K562 (cell line): ENCODE measurements at regions not wholly inside any gene's neighbourhood (a gene's known extent, or its start where the extent isn't known, plus 50 kb on each side); places are given as distances from the start of the nearest gene placed in this dataset.

Experiments
- KAT8 ChIP-seq: fragments of 450-650 bp; IDR thresholded peaks from 2 replicates; pipeline ENCODE4 v1.6.1; 2016; ENCODE audit warnings: low read depth, mild to moderate bottlenecking
- LCOR ChIP-seq: sonication (generic); formaldehyde crosslinking; IDR thresholded peaks from 2 replicates; pipeline ENCODE4 v1.8.0; 2022; ENCODE audit warnings: mild to moderate bottlenecking, missing genetic modification reagents
- MCM5 ChIP-seq: fragments of 450-650 bp; IDR thresholded peaks from 2 replicates; pipeline ENCODE4 v1.6.1; 2016; ENCODE audit warnings: low read depth
- MIER1 ChIP-seq: fragments of 450-650 bp; IDR thresholded peaks from 2 replicates; pipeline ENCODE4 v1.6.1; 2016; ENCODE audit warnings: antibody characterized with exemption, mild to moderate bottlenecking, low read depth
- PHF20 ChIP-seq: fragments of 450-650 bp; IDR thresholded peaks from 2 replicates; pipeline ENCODE4 v1.6.1; 2018; ENCODE audit not compliant: partially characterized antibody
- POLR2AphosphoS5 ChIP-seq: IDR thresholded peaks from 2 replicates; pipeline ENCODE4 v1.6.1; 2011; ENCODE audit warnings: mild to moderate bottlenecking, low read depth, low read length, moderate library complexity; ENCODE audit not compliant: control insufficient read depth, insufficient read depth
- ZNF707 ChIP-seq: fragments of 250-450 bp; sonication (Bioruptor Pico); conservative IDR thresholded peaks from 2 replicates; pipeline ENCODE4 v1.8.0; 2022; ENCODE audit warnings: inconsistent platforms, mild to moderate bottlenecking, moderate library complexity
- TF ChIP-seq, protein P1 (sequence below): fragments of 250-450 bp; sonication (Bioruptor Pico); IDR thresholded peaks from 2 replicates; pipeline ENCODE4 v1.4.0; 2020; ENCODE audit warnings: mild to moderate bottlenecking, moderate library complexity
- TF ChIP-seq, protein P2 (sequence below): fragments of 250-450 bp; sonication (Bioruptor Pico); IDR thresholded peaks from 2 replicates; pipeline ENCODE4 v1.8.0; 2022; ENCODE audit warnings: inconsistent platforms, mild to moderate bottlenecking, moderate library complexity, borderline replicate concordance
- TF ChIP-seq, protein P3 (sequence below): fragments of 250-450 bp; sonication (Bioruptor Pico); IDR thresholded peaks from 2 replicates; pipeline ENCODE4 v1.5.0; 2021

DNA sequence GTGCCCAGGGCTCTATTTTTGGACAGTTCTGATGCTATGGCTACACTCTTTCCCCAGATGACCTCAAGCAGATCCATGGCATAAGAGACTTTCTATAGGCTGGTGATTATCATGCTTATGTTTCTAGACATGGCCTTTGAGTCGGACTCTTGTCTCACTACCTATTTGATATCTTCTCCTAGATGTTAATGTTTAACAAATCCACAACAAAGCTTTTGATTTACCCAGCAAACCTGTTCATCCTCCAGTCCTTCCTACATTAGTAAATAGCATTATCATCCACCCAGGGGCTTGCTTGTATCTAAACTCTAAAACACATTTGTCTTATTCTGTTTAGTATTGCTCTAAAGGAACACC is 188.7 kb downstream of the CSNK2A3 start (continued):
- TF ChIP-seq, protein P1, sequence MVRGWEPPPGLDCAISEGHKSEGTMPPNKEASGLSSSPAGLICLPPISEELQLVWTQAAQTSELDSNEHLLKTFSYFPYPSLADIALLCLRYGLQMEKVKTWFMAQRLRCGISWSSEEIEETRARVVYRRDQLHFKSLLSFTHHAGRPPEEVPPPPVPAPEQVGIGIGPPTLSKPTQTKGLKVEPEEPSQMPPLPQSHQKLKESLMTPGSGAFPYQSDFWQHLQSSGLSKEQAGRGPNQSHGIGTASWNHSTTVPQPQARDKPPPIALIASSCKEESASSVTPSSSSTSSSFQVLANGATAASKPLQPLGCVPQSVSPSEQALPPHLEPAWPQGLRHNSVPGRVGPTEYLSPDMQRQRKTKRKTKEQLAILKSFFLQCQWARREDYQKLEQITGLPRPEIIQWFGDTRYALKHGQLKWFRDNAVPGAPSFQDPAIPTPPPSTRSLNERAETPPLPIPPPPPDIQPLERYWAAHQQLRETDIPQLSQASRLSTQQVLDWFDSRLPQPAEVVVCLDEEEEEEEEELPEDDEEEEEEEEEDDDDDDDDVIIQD (CRISPR knock-in tag): no peak
- no peak for TF ChIP-seq ZNF707 (CRISPR knock-in tag)
- no peak for TF ChIP-seq KAT8
- no peak for TF ChIP-seq MIER1
- TF ChIP-seq MCM5: no peak
- TF ChIP-seq, protein P2, sequence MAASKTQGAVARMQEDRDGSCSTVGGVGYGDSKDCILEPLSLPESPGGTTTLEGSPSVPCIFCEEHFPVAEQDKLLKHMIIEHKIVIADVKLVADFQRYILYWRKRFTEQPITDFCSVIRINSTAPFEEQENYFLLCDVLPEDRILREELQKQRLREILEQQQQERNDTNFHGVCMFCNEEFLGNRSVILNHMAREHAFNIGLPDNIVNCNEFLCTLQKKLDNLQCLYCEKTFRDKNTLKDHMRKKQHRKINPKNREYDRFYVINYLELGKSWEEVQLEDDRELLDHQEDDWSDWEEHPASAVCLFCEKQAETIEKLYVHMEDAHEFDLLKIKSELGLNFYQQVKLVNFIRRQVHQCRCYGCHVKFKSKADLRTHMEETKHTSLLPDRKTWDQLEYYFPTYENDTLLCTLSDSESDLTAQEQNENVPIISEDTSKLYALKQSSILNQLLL (CRISPR knock-in tag): no peak
- no peak for TF ChIP-seq LCOR (CRISPR knock-in tag)
- TF ChIP-seq, protein P3, sequence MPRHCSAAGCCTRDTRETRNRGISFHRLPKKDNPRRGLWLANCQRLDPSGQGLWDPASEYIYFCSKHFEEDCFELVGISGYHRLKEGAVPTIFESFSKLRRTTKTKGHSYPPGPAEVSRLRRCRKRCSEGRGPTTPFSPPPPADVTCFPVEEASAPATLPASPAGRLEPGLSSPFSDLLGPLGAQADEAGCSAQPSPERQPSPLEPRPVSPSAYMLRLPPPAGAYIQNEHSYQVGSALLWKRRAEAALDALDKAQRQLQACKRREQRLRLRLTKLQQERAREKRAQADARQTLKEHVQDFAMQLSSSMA (CRISPR knock-in tag): no peak
- TF ChIP-seq PHF20: no peak
- TF ChIP-seq POLR2AphosphoS5: no peak
